HepG2 (cell line): ENCODE measurements at regions not wholly inside any gene's neighbourhood (a gene's known extent, or its start where the extent isn't known, plus 50 kb on each side); places are given as distances from the start of the nearest gene placed in this dataset.

Experiments
- ATAC-seq: fragments of 200-7000 bp; cut with Tn5 transposase; 3 replicates; pipeline ENCODE4 v1.9.1; 2020; ENCODE audit warnings: mild to moderate bottlenecking, moderate library complexity
- BruUV-seq: library from RNA; stranded (reverse); fragments of 400-500 nt; replicated peaks from 2 replicates; lab custom pipeline; 2021; lab: Mats Ljungman, UMichigan
- CTCF ChIA-PET: fragments of 300-600 bp; formaldehyde crosslinking; extraction: SDS; loops from one replicate; lab custom pipeline; 2021; ENCODE audit warnings: low total read pairs, inconsistent platforms, low intra/inter-chr PET ratio; lab: Yijun Ruan, JAX
- POLR2A ChIA-PET: fragments of 350-600 bp; sonication (Branson Sonifier 250); formaldehyde crosslinking; loops from one replicate; lab custom pipeline; 2020; ENCODE audit warnings: antibody characterized with exemption, inconsistent platforms; lab: Yijun Ruan, JAX
- DNase-seq: peaks from one replicate; pipeline ENCODE4 v3.0.0-alpha.2; 2015; ENCODE audit warnings: low spot score
- FAIRE-seq: peaks from 3 replicates; lab custom pipeline; 2011; peaks lifted over from hg19 to GRCh38; lab: Jason Lieb, UNC
- H2AFZ ChIP-seq: one replicate; pipeline ENCODE4 v1.6.1; 2011; ENCODE audit warnings: low read length, inconsistent platforms
- H3K27ac ChIP-seq: fragments of 300-600 bp; 3 replicates; pipeline ENCODE4 v1.8.0; 2011; ENCODE audit warnings: mixed run types, mild to moderate bottlenecking, mixed read lengths, low read length, inconsistent platforms; ENCODE audit not compliant: insufficient read depth; ENCODE audit errors: extremely low read length
- H3K27me3 ChIP-seq, 2 experiments: fragments of 200-600 bp in 1 of 2; 2 replicates in 1 of 2; 3 replicates in 1 of 2; pipeline versions ENCODE4 v1.6.0 to v1.8.0; 2011; ENCODE audit warnings: low read length in 2 of 2, mild to moderate bottlenecking in 2 of 2, moderate library complexity in 2 of 2, inconsistent platforms in 1 of 2; ENCODE audit not compliant: insufficient read depth in 2 of 2, control insufficient read depth in 1 of 2
- H3K36me3 ChIP-seq, 2 experiments: fragments of 200-600 bp in 1 of 2; replicated peaks in 1 of 2; 2 replicates in 1 of 2; 3 replicates in 1 of 2; pipeline versions ENCODE4 v1.5.1 to v1.8.0; 2011; ENCODE audit warnings: low read length in 2 of 2, inconsistent platforms in 1 of 2; ENCODE audit not compliant: insufficient read depth in 2 of 2, control insufficient read depth in 1 of 2
- H3K4me1 ChIP-seq: 2 replicates; pipeline ENCODE4 v1.5.1; 2012; ENCODE audit warnings: low read length, inconsistent platforms; ENCODE audit not compliant: insufficient read depth
- H3K4me2 ChIP-seq: 2 replicates; pipeline ENCODE4 v1.6.0; 2011; ENCODE audit warnings: low read depth, low read length, inconsistent platforms
- H3K4me3 ChIP-seq, 3 experiments: fragments of 200-600 bp in 1 of 3; sonication (generic), shearing (Covaris generic) in 1 of 3; replicated peaks in 1 of 3; 2 replicates each; pipeline ENCODE4 v1.5.1; 2011 to 2016; ENCODE audit warnings: low read length in 3 of 3, inconsistent platforms in 2 of 3, low read depth in 2 of 3, mild to moderate bottlenecking in 2 of 3, control low read depth in 1 of 3, mixed read lengths in 1 of 3; ENCODE audit not compliant: insufficient read depth in 1 of 3
- H3K79me2 ChIP-seq: one replicate; pipeline ENCODE4 v1.6.1; 2011; ENCODE audit warnings: low read length, inconsistent platforms; ENCODE audit not compliant: insufficient read depth
- H3K9ac ChIP-seq: 2 replicates; pipeline ENCODE4 v1.6.0; 2011; ENCODE audit warnings: mild to moderate bottlenecking, low read depth, low read length, inconsistent platforms; ENCODE audit not compliant: insufficient read depth
- H3K9me3 ChIP-seq: 2 replicates; pipeline ENCODE4 v1.5.1; 2012; ENCODE audit warnings: mild to moderate bottlenecking, low read length
- H4K20me1 ChIP-seq: 2 replicates; pipeline ENCODE4 v1.6.0; 2011; ENCODE audit warnings: inconsistent platforms, mild to moderate bottlenecking, low read length, moderate library complexity; ENCODE audit not compliant: insufficient read depth
- AGO2 ChIP-seq: fragments of 200-400 bp; formaldehyde crosslinking; optimal IDR thresholded peaks from 2 replicates; pipeline ENCODE3; 2017; ENCODE audit warnings: mild to moderate bottlenecking, low read depth, low read length, moderate library complexity
- CAMTA2 ChIP-seq: sonication (generic); formaldehyde crosslinking; IDR thresholded peaks from 2 replicates; pipeline ENCODE4 v1.4.0; 2020; ENCODE audit warnings: mild to moderate bottlenecking, missing genetic modification reagents, borderline replicate concordance
- GTF3A ChIP-seq: sonication (generic); formaldehyde crosslinking; conservative IDR thresholded peaks from 2 replicates; pipeline ENCODE4 v1.4.0; 2020; ENCODE audit warnings: mild to moderate bottlenecking, missing genetic modification reagents
- IKZF5 ChIP-seq: IDR thresholded peaks from 2 replicates; pipeline ENCODE4 v1.6.1; 2018; ENCODE audit warnings: missing genetic modification reagents, mild to moderate bottlenecking, missing compliant biosample characterization
- JUNB ChIP-seq: sonication (generic); formaldehyde crosslinking; IDR thresholded peaks from 2 replicates; pipeline ENCODE4 v1.8.0; 2022; ENCODE audit warnings: missing genetic modification reagents, mild to moderate bottlenecking, borderline replicate concordance
- YEATS4 ChIP-seq: sonication (generic); formaldehyde crosslinking; IDR thresholded peaks from 2 replicates; pipeline ENCODE4 v1.4.0; 2020; ENCODE audit warnings: missing genetic modification reagents, borderline replicate concordance
- ZNF576 ChIP-seq: sonication (generic); formaldehyde crosslinking; IDR thresholded peaks from 2 replicates; pipeline ENCODE4 v1.4.0; 2020; ENCODE audit warnings: mild to moderate bottlenecking, missing genetic modification reagents
- ZNF713 ChIP-seq: sonication (generic); formaldehyde crosslinking; IDR thresholded peaks from 2 replicates; pipeline ENCODE4 v1.4.0; 2020; ENCODE audit warnings: mild to moderate bottlenecking, missing genetic modification reagents
- WGBS: methylation state at CpG from one replicate; pipeline ENCODE4 v1.1.6; 2017; ENCODE audit warnings: low lambda C conversion rate; 5-methylcytosine and 5-hydroxymethylcytosine counted together
- in situ Hi-C: cut with HindIII; loops from 2 replicates; pipeline ENCODE4 v1.10.0; 2017; ENCODE audit warnings: low pct_unique_long_range_greater_than_20kb; ENCODE audit not compliant: extremely low pct_ligation_motif_present
- intact Hi-C: fragments of 100-400 bp; cut with micrococcal nuclease; formaldehyde crosslinking; loops from one replicate; pipeline ENCODE4 v1.10.0; 2022; ENCODE audit not compliant: unreplicated experiment

GRCh38 chr7:41122256-41122987 is 580.5 kb downstream of the INHBA start:
- 1% methylated on average over 4 of the region's 4 CpGs for WGBS
- H3K4me2 ChIP-seq, result no peak overlapping the region
- no peak overlapping the region for H3K4me3 ChIP-seq
- no peak for DNase-seq
- no TSS peak for BruUV-seq
- H3K9ac ChIP-seq, result no peak overlapping the region
- no peak overlapping the region for H3K27ac ChIP-seq
- POLR2A ChIA-PET, result no interaction called here
- CTCF ChIA-PET, result no interaction called here
- no peaks in the 10 kb centered on the region for H3K27me3 ChIP-seq
- no peak overlapping the region for H2AFZ ChIP-seq
- intact Hi-C loops (no loop called here), in situ Hi-C loops (no loop called here)
- TF ChIP-seq ZNF576 (no peak), CAMTA2 (CRISPR knock-in tag) (no peak), ZNF713 (CRISPR knock-in tag) (no peak), IKZF5 (CRISPR knock-in tag) (no peak), JUNB (CRISPR knock-in tag) (no peak), AGO2 (no peak), YEATS4 (CRISPR knock-in tag) (no peak), GTF3A (CRISPR knock-in tag) (no peak)
- H3K4me1 ChIP-seq, result no peaks in the 10 kb centered on the region
- H3K9me3 ChIP-seq, result no peaks in the 10 kb centered on the region
- no peaks in the 10 kb centered on the region for H4K20me1 ChIP-seq
- no peaks in the 10 kb centered on the region for H3K36me3 ChIP-seq
- H3K79me2 ChIP-seq, result no peaks in the 10 kb centered on the region
- no peak for FAIRE-seq
- ATAC-seq, result no peak
